ENCODE measurements at regions not wholly inside any gene's neighbourhood (a gene's known extent, or its start where the extent isn't known, plus 50 kb on each side); places are given as distances from the start of the nearest gene placed in this dataset.

DNA sequence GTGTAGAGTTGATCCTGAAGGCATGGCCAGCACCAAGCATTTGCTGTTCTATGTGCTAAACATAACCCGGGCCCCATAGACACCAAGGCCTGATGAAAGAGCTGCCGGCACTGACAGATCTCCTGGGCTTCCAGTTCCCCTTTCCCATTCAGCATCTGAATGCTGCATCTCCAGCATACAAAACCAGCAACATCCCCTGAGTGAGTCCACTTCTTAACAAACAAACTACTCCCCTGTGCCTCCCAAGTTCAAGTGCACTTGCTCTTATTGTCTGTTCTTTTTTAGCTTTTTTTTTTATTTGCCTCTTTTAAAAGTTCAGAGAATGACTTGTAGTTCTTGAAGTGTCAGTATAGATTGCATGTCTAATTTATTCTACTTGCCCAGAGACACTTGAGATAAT lies 156.0 kb downstream of the EDEM1 start:
- no peaks in the 10 kb centered on the region for H3K27me3 ChIP-seq (ENCODE audit: insufficient read depth, low read depth, severe bottlenecking)
- H3K27ac ChIP-seq, result no peak overlapping the region
- H3K4me3 ChIP-seq (ENCODE audit: low read depth, low read length), result no peak overlapping the region
- H3K9me3 ChIP-seq (ENCODE audit: severe bottlenecking), result no peaks in the 10 kb centered on the region
- DNase-seq, result no peak
- TF ChIP-seq CTCF (IDR thresholded peaks at IDR 0.05; ENCODE audit: low read depth, low read length), result no peak
- H3K36me3 ChIP-seq, result no peaks in the 10 kb centered on the region

DNA sequence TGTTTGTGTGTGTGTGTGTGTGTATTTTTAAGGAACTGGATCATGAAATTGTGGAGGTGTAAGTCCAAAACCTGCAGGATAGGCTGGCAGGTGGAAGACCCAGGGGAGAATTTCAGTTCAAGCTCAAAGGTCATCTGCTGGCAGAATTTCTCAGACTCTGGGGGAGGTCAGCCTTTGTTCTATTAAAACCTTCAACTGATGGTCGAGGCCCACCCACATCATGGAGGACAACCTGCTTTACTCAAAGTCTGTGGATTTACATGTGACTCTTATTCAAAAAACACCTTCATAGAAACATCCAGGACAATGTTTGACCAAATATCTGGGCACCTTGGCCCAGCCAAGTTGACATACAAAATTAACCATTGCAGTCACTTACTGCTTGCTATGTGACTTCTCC lies 157.2 kb downstream of the EDEM1 start:
- Histone ChIP-seq H3K27me3 (ENCODE audit: insufficient read depth, low read depth, severe bottlenecking) (no peaks in the 10 kb centered on the region), H3K36me3 (no peaks in the 10 kb centered on the region), H3K27ac (no peak overlapping the region), H3K9me3 (ENCODE audit: severe bottlenecking) (no peaks in the 10 kb centered on the region), H3K4me3 (ENCODE audit: low read depth, low read length) (no peak overlapping the region)
- TF ChIP-seq CTCF (IDR thresholded peaks at IDR 0.05; ENCODE audit: low read depth, low read length), result no peak
- DNase-seq, result no peak

DNA sequence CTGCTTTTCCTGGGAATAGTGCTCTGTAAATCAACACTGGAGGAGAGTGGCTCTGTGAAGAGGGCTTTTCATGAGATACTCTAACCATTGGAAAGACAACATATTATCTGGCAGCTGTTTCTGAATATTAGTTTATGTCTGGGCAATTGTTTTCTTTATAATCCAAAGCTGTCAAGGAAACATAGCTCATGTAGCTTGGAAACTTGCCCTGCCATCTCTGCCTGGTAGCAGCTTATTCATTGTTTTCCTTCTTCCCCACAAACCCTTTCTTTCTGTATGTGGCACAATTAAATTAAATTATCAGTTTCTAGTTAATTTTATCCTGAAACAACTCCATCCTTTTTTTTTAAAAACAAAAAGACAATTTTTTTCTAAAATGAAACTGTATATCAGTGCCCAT lies 160.0 kb downstream of the EDEM1 start:
- TF ChIP-seq CTCF (IDR thresholded peaks at IDR 0.05; ENCODE audit: low read depth, low read length), result no peak
- Histone ChIP-seq H3K4me3 (ENCODE audit: low read depth, low read length) (no peak overlapping the region), H3K27me3 (ENCODE audit: insufficient read depth, low read depth, severe bottlenecking) (no peaks in the 10 kb centered on the region), H3K36me3 (no peaks in the 10 kb centered on the region), H3K27ac (no peak overlapping the region), H3K9me3 (ENCODE audit: severe bottlenecking) (no peaks in the 10 kb centered on the region)
- DNase-seq, result no peak

DNA sequence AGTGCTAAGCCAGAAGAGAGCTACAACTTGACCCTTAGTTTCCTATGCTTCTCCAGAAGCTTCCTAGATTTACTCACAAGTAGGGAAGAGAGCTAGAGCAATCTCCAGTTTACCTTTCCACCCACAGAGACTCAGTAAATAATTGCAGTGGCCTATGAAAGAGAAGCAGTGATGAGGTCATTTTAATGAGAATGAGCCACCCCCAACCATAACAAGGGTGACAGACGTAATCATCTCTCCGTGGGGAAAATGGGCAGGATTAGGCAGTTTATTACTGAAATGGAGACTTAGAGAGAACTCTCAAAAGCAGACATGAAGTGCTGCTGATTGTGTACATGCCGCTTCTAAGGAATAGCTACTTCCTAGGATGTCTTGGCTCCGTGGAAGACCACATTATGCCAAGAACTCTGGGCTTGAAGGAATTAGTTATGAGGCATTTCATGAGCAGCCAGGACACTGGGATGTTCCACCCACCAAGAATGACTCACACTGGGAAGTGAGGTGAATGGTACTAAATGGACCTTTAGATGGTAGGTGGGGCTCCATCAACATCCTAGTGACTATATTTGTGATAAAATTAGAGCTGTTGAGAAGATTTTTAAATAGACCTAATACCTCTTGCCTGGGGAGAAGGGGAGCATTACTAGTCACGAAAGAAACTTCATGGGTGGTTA lies 160.9 kb downstream of the EDEM1 start:
- no peaks in the 10 kb centered on the region for H3K9me3 ChIP-seq (ENCODE audit: severe bottlenecking)
- no peak for TF ChIP-seq CTCF (IDR thresholded peaks at IDR 0.05; ENCODE audit: low read depth, low read length)

GRCh38 chr3:5349343-5349742 lies 161.8 kb downstream of the EDEM1 start:
- Histone ChIP-seq H3K27me3 (ENCODE audit: insufficient read depth, low read depth, severe bottlenecking) (no peaks in the 10 kb centered on the region), H3K27ac (no peak overlapping the region), H3K9me3 (ENCODE audit: severe bottlenecking) (no peaks in the 10 kb centered on the region), H3K36me3 (no peaks in the 10 kb centered on the region), H3K4me3 (ENCODE audit: low read depth, low read length) (no peak overlapping the region)
- DNase-seq, result no peak
- TF ChIP-seq CTCF (IDR thresholded peaks at IDR 0.05; ENCODE audit: low read depth, low read length), result no peak

More for the DNA sequence above, 160.9 kb downstream of the EDEM1 start:
- DNase-seq, result no peak
- Histone ChIP-seq H3K4me3 (ENCODE audit: low read depth, low read length) (no peak overlapping the region), H3K36me3 (no peaks in the 10 kb centered on the region), H3K27ac (no peak overlapping the region), H3K27me3 (ENCODE audit: insufficient read depth, low read depth, severe bottlenecking) (no peaks in the 10 kb centered on the region)

DNA sequence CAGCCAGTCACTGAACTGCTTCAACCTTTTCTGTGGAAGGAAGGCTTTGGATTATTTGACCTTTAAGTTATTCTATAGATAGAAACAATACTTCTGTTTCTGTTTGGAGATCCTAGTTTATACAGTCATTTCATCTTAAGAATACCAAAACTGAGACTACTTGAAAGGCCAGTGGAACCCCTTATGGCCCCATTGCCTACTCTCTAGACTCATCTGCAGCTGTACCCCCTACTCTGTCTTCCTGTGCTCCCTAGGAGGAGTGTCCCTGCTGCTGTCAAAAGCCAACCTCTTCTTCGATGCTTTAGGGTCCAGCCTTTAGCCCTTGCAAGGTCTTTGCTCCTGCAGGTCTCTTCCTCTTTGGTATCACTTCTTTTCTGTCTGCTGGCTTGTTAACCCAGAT lies 169.6 kb downstream of the EDEM1 start:
- no peak for TF ChIP-seq CTCF (IDR thresholded peaks at IDR 0.05; ENCODE audit: low read depth, low read length)
- Histone ChIP-seq H3K27me3 (ENCODE audit: insufficient read depth, low read depth, severe bottlenecking) (no peaks in the 10 kb centered on the region), H3K36me3 (no peaks in the 10 kb centered on the region), H3K4me3 (ENCODE audit: low read depth, low read length) (no peak overlapping the region), H3K27ac (no peak overlapping the region), H3K9me3 (ENCODE audit: severe bottlenecking) (no peaks in the 10 kb centered on the region)
- no peak for DNase-seq

Data from WERI-Rb-1 (cell line).